Gastroesophageal sphincter (tissue), 3 donors: ENCODE measurements at regions not wholly inside any gene's neighbourhood (a gene's known extent, or its start where the extent isn't known, plus 50 kb on each side); places are given as distances from the start of the nearest gene placed in this dataset.

Experiments used
- POLR2A ChIP-seq, 2 donors: fragments of 450-650 bp; IDR thresholded peaks; one replicate each; pipeline ENCODE4 v1.6.1; 2017; ENCODE audit warnings: antibody characterized with exemption in 2 of 2, mild to moderate bottlenecking in 2 of 2, moderate library complexity in 1 of 2
- POLR2AphosphoS5 ChIP-seq: sonication (generic); formaldehyde crosslinking; IDR thresholded peaks from one replicate; pipeline ENCODE4 v1.6.1; 2017; ENCODE audit warnings: antibody characterized with exemption
- TF ChIP-seq, protein P1 (sequence below), 4 experiments: fragments of 200-600 bp in 2 of 4; fragments of 450-650 bp in 2 of 4; sonication (generic) in 1 of 4; IDR thresholded peaks; one replicate each; pipeline ENCODE4 v1.5.1; 2017 to 2019; ENCODE audit warnings: antibody characterized with exemption in 4 of 4, mild to moderate bottlenecking in 2 of 4, moderate library complexity in 2 of 4

DNA sequence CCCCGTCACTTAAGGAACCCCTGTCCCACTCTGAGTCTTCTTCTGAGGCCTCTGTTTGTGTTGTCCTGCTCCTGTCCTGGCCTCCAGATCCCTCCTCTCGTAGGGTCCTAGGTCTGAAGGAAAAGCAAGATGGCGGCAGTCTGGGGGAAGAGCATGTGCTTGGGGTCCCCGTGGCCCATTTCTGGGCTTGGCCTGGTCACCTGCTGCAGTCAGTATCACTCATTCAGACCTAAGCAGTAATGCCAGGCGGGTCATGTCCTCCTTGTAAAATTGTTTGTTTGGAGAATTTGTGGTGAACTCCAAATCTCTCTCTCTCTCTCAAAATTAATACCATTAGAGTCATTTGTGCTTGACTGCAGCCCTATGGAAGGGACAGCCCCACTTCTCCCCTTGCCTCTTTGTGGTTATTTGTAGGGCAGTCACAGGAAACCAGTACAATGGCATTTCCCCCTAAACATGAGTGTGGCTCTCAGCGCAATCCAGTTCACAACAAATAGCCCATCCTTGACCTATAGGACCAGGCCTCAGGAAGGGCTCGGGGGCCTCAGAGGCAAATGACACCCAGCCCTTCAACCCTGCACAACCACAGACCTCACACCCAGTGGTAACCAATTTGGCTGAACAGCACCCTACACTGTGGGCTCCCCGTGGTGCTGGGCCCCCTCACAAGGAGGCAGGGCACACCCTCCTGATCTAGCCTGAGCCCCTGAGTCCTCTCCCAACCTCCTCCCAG is 173.5 kb downstream of the OR4M2 start:
- TF ChIP-seq, protein P1, sequence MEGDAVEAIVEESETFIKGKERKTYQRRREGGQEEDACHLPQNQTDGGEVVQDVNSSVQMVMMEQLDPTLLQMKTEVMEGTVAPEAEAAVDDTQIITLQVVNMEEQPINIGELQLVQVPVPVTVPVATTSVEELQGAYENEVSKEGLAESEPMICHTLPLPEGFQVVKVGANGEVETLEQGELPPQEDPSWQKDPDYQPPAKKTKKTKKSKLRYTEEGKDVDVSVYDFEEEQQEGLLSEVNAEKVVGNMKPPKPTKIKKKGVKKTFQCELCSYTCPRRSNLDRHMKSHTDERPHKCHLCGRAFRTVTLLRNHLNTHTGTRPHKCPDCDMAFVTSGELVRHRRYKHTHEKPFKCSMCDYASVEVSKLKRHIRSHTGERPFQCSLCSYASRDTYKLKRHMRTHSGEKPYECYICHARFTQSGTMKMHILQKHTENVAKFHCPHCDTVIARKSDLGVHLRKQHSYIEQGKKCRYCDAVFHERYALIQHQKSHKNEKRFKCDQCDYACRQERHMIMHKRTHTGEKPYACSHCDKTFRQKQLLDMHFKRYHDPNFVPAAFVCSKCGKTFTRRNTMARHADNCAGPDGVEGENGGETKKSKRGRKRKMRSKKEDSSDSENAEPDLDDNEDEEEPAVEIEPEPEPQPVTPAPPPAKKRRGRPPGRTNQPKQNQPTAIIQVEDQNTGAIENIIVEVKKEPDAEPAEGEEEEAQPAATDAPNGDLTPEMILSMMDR (IDR thresholded peaks at IDR 0.05) = no peak
- TF ChIP-seq POLR2A (IDR thresholded peaks at IDR 0.05) (no peak), POLR2AphosphoS5 (no peak)
